ENCODE measurements at regions not wholly inside any gene's neighbourhood (a gene's known extent, or its start where the extent isn't known, plus 50 kb on each side); places are given as distances from the start of the nearest gene placed in this dataset.

DNA sequence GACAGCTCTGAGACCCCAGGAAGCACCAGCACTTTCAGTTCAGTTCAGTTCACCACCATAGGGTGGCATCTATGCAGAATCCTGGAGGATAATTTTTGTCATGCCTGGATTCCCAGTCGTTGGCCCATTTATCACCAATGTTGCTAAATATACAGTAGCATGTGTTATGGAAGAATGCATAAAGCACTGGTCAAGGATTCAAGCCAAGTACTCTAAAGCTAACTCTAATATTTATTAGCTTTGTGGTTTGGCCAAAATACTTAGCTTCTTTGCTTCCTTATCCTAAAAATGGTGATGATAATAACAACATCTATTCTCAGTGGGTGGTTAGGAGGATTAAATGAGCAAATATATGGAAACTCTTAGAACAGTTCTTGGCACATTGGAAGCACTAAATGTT lies 294.7 kb upstream of the ZC3H12C start:
- TF ChIP-seq, protein P1, sequence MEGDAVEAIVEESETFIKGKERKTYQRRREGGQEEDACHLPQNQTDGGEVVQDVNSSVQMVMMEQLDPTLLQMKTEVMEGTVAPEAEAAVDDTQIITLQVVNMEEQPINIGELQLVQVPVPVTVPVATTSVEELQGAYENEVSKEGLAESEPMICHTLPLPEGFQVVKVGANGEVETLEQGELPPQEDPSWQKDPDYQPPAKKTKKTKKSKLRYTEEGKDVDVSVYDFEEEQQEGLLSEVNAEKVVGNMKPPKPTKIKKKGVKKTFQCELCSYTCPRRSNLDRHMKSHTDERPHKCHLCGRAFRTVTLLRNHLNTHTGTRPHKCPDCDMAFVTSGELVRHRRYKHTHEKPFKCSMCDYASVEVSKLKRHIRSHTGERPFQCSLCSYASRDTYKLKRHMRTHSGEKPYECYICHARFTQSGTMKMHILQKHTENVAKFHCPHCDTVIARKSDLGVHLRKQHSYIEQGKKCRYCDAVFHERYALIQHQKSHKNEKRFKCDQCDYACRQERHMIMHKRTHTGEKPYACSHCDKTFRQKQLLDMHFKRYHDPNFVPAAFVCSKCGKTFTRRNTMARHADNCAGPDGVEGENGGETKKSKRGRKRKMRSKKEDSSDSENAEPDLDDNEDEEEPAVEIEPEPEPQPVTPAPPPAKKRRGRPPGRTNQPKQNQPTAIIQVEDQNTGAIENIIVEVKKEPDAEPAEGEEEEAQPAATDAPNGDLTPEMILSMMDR (IDR thresholded peaks at IDR 0.05) = no peak
- TF ChIP-seq EP300 (IDR thresholded peaks at IDR 0.05) (no peak), POLR2A (IDR thresholded peaks at IDR 0.05) (no peak)

All from ovary (tissue), 3 donors.